ENCODE measurements at regions not wholly inside any gene's neighbourhood (a gene's known extent, or its start where the extent isn't known, plus 50 kb on each side); places are given as distances from the start of the nearest gene placed in this dataset.

DNA sequence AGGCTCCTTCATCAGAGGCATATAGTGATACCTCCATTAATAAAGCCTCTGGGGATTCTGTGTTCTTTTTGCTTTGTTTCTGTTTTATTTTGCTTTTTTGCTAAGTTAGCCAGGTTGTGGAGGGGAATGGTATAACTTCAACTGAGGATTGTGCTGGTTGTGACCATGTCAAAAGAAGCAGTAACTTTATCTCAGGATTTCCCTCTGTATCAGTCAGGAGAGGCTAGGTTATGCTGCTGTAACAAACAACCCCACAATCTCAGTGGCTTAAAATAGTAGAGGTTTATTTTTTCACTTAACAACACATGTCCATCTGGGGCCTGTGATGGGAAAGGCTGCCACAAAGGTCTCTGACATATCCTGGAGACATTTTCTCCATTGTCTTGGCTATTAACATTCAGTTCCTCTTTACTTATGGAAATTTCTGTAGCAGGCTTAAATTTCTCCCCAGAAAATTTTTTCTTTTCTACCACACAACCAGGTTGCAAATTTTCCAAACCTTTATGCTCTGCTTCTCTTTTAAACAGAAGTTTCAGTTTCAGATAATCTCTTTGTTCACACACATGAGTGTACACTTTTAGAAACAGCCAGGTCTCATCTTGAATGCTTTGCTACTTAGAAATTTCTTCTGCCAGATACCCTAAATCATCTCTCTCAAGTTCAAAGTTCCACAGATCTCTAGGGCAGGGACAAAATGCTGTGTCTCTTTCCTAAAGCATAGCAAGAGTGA is 64.7 kb downstream of the UCHL1 start:
- TF ChIP-seq, protein P1, sequence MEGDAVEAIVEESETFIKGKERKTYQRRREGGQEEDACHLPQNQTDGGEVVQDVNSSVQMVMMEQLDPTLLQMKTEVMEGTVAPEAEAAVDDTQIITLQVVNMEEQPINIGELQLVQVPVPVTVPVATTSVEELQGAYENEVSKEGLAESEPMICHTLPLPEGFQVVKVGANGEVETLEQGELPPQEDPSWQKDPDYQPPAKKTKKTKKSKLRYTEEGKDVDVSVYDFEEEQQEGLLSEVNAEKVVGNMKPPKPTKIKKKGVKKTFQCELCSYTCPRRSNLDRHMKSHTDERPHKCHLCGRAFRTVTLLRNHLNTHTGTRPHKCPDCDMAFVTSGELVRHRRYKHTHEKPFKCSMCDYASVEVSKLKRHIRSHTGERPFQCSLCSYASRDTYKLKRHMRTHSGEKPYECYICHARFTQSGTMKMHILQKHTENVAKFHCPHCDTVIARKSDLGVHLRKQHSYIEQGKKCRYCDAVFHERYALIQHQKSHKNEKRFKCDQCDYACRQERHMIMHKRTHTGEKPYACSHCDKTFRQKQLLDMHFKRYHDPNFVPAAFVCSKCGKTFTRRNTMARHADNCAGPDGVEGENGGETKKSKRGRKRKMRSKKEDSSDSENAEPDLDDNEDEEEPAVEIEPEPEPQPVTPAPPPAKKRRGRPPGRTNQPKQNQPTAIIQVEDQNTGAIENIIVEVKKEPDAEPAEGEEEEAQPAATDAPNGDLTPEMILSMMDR (IDR thresholded peaks at IDR 0.05; ENCODE audit: low read depth, low read length, missing input control), result no peak
- TF ChIP-seq GABPA (IDR thresholded peaks at IDR 0.05 in 1 of 2, conservative IDR thresholded peaks at IDR 0.05 in 1 of 2), result no peak
- TF ChIP-seq YY1 (IDR thresholded peaks at IDR 0.05), result no peak
- TF ChIP-seq, protein P2, sequence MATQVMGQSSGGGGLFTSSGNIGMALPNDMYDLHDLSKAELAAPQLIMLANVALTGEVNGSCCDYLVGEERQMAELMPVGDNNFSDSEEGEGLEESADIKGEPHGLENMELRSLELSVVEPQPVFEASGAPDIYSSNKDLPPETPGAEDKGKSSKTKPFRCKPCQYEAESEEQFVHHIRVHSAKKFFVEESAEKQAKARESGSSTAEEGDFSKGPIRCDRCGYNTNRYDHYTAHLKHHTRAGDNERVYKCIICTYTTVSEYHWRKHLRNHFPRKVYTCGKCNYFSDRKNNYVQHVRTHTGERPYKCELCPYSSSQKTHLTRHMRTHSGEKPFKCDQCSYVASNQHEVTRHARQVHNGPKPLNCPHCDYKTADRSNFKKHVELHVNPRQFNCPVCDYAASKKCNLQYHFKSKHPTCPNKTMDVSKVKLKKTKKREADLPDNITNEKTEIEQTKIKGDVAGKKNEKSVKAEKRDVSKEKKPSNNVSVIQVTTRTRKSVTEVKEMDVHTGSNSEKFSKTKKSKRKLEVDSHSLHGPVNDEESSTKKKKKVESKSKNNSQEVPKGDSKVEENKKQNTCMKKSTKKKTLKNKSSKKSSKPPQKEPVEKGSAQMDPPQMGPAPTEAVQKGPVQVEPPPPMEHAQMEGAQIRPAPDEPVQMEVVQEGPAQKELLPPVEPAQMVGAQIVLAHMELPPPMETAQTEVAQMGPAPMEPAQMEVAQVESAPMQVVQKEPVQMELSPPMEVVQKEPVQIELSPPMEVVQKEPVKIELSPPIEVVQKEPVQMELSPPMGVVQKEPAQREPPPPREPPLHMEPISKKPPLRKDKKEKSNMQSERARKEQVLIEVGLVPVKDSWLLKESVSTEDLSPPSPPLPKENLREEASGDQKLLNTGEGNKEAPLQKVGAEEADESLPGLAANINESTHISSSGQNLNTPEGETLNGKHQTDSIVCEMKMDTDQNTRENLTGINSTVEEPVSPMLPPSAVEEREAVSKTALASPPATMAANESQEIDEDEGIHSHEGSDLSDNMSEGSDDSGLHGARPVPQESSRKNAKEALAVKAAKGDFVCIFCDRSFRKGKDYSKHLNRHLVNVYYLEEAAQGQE (IDR thresholded peaks at IDR 0.05), result no peak
